Forelimb muscle (tissue), 1 donor: ENCODE measurements at regions not wholly inside any gene's neighbourhood (a gene's known extent, or its start where the extent isn't known, plus 50 kb on each side); places are given as distances from the start of the nearest gene placed in this dataset.

ENCODE experiments used
- DNase-seq: peaks from one replicate; pipeline ENCODE4 v3.0.0-alpha.2; 2013; ENCODE audit warnings: low read depth

- no peak for DNase-seq
Observed at GRCh38 chr3:144141496-144141895, 169.9 kb downstream of the DIPK2A start.

DNA sequence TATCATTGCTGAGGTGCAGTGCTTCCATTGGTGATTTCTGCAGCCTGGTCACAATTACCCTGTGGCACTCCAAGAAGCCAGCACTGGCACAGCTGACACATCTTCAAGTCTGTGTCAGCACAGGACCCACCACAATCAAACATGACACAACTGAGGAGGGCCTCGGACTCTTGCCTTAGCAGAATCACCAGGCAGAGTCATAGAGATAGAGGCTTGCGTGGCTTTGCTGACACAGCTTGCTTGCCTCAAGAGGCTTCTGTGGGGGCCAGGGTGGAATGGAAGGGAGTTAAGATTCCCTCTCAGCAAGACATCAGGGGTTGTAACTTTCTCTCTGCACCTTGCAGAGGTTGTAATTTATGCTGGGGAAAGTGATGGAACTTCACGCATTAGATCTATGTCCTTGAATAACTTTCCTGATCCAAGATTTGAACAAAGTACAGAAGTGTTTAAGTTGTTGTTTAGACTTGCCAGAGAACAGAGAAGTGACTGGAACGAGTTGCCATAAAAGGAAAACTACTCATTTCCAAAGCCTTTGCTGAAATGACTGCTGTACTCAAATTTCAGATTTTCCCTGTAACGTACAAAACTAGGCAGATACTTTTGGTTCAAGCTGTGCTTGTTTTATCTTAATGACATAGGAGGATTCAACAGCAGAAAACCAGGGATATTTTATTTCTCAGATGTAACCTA lies 170.7 kb downstream of the DIPK2A start:
- DNase-seq, result no peak

DNA sequence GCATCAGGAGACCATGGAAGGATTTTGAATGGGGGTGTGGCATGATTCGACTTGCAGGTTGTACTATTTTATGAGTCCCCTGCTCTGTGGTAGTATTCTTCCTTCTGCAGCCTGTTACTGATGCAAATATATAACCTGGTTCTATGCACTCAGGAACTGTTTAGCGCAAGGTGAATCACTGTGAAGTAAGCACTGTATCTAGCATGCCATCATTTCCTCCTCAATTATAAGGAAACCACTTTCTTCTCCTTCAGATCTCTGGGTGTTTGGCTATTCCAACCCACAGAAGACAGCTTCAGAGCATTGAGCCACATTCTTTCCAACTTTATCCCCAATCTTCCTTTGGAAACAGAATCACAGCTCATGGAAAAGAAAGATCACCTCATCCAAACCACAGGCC lies 176.7 kb downstream of the DIPK2A start:
- DNase-seq, result no peak

DNA sequence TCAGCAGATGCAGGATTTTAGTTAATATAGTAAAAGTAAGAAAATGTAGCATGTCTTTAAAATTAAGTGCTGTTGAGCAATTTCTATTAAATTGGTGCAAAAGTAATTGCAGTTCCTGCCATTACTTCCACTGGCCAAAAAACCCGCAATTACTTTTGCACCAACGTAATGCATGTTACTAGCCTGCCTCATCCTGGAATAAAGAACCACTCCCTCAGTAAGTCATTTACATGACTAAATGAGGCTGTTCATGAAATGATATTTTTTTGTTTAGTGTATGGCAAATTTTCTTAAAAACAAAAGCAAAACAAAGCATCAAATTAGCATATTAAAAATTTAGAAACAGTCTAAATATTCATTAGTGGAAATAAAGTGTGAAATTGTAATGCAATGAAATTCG lies 180.4 kb downstream of the DIPK2A start:
- no peak for DNase-seq

DNA sequence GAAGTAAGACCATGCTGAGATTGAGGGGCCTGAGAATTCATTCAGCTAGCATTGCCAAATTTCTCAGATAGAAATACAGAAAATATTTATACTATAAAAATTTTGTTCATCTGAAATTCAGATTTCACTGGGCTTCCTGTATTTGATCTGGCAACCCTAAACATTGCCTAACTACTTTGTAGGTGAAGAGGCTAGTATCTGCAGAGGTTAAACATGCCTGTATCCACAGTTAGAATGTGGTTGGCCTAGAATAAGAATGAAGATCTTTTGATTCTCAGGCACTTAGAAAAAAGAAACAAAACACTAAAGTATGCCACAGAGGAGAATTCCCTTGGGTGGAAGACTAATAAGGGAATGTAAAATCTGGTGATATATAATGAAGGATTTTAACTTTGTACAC lies 189.0 kb downstream of the DIPK2A start:
- no peak for DNase-seq

GRCh38 chr3:144162042-144162441 lies 190.4 kb downstream of the DIPK2A start:
- no peak for DNase-seq

- DNase-seq, result no peak
Observed at GRCh38 chr3:144164352-144164751, 192.7 kb downstream of the DIPK2A start.

DNA sequence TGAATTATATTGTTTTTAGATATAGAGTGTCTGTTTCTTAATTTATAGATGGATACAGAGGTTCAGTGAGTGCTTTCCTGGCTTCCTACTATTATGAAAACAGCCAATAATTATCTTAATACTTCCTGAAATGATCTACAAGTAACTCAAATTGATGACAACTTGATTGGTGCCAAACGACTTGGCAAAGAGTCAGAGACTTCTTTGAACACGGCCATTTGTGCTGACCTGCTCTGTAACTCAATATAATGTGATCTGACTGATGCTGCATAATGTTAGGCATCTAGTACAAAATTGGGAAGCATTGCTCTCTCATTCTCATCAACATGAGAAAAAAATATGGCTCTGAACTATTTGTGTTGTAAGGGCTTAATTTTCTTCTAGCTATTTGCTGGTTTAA lies 193.9 kb downstream of the DIPK2A start:
- DNase-seq, result no peak

GRCh38 chr3:144167634-144168033 lies 196.0 kb downstream of the DIPK2A start:
- DNase-seq, result no peak

DNA sequence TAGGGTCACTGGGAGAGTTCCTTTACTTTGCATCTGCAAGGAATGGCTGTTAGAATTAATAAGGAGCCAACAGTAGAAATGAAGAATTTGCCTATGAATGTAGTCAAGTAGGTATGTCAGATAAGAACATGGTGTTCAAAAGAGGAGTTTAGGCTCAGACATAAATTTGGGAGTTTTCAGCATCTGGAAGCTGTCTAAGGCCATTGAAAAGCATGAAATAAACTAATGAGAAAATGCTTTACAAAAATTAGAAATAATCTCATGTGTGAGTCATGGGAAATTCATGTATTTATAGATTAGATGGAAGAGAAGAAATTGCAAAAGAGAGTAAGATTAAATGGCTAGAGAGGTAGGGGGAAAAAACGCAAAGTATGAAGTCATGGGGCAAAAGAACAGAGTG lies 201.9 kb downstream of the DIPK2A start:
- no peak for DNase-seq

DNA sequence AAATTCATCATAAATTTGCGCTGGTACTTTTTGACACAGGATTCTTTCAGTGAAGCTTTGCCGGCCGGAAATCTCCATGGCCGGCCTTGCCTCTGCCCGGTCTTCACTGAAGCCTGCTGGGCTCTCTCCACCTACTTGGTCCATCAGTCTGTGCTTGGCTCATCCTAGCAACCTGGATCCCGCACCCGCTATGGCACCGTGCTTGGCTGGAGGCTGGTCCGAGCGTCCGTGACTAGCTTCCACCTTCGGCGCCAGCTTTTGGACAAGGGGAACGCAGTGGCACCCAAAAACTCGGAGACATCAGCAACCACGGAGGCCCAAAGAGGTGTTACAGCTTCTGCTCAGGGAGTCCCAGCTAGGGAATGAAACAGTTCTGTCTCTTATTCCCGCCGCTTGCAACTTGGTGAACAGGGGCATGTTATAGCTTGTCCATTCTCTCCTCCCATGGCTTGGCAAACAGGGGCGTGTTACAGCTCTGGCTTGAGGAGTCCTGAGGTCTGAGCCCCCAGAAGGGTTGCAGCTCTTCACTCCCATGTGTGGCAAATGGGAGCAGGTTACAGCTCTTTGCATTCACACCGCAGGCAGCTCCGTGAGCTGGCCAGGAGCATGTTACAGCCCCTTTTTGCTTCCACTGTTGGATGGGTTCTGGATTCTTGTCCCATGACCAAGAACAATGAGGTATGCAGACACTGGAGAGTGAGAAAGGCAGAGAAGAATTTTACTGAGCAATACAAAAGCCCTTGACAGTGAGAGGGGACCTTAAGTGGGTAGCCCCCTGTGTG lies 204.2 kb downstream of the DIPK2A start:
- DNase-seq, result no peak

DNA sequence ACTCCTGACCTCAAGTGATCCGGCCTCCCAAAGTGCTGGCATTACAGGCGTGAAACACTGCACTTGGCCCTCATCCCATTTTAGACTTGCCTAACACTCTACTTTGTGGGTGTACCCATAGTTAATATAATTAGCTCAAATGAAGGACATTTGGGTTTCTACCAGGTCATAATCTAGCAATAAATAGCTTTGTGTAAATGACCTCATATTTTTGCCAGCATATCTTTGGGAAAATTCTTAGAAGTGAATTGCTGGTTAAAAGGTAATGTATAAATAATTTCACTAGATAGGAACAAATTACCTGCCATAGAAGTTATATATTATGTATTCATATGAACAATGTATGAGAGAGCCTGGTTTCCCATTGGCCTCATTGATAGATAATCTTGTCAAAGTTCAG lies 206.0 kb downstream of the DIPK2A start:
- no peak for DNase-seq

- no peak for DNase-seq
Observed at GRCh38 chr3:144178607-144179006, 207.0 kb downstream of the DIPK2A start.

DNA sequence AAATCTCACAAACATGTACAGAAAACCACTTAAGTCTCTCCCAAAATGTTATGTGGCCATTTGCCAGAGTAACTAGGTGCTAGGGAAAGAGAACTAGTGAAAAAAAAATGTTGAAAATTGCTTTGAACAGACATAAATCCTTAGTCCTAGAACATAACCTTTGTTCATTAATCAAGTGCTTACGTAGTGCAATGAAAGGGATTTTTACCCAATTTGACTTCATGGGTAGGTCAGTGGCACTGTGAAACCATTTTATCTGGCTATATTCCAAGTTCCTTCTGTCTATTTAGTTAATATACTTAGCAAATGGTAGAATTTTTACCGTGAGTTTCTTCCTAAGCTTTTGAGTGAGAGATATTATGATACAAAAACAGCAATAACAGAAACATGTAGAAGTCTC lies 209.4 kb downstream of the DIPK2A start:
- no peak for DNase-seq

DNA sequence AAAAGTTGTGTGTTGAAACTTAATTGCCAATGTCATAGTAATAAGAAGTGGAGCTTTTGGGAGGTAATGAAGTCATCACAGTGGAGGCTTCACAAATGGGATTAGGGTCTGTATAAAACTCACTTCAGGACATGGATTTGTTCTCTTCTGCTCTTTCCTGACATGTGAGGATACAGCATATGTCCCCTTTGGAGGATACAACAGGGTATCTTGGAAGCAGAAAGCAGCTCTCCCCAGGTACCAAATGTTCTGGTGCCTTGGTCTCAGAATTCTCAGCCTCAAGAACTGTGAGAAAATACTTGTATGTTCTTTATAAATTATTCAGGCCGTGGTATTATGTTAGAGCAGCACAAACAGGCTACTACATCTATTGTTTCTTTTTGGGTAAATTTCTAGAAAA lies 210.9 kb downstream of the DIPK2A start:
- no peak for DNase-seq

GRCh38 chr3:144185276-144185675 lies 213.7 kb downstream of the DIPK2A start:
- DNase-seq, result no peak

- no peak for DNase-seq
Observed at GRCh38 chr3:144187531-144188210, 216.0 kb downstream of the DIPK2A start.

DNA sequence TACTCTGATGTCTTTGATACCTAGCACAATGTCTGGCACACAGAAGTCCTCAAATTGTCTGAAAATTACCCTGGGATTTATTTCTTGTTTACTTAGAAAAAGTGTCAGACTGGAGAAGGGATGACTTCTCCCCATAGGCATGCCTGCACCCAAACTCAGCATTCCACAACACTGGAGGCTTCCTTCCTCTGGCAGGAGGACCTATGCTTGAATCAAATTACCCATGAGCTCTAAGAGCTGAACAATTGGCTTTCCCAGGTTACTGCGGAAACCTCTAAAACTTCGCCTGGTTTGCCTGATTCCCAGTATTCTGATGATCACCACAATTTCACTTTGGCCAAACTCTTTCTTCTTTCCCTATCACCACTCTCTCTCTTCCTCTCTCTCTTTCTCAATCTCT lies 217.4 kb downstream of the DIPK2A start:
- DNase-seq, result no peak

DNA sequence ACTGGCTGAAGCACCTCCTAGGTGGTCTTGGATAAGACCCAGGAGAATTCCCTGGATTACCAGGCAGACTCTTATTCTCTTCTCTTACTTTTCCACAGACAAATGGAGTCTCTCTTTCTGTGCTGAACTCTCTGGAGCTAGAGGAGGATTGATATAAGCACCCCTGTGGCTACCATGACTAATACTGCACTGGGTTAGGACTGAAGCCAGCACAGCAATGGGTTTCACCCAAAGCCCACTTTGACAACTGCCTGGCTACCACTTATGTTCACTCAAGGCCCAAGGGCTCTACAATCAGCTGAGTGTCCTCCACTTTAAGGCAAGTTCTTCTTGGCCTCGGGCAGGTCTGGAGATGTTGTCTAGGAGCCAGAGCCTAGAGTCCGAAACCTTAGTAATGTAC lies 225.5 kb downstream of the DIPK2A start:
- no peak for DNase-seq

- DNase-seq, result no peak
Observed at GRCh38 chr3:144197582-144197981, 226.0 kb downstream of the DIPK2A start.

- no peak for DNase-seq
Observed at GRCh38 chr3:144200004-144200403, 228.4 kb downstream of the DIPK2A start.

DNA sequence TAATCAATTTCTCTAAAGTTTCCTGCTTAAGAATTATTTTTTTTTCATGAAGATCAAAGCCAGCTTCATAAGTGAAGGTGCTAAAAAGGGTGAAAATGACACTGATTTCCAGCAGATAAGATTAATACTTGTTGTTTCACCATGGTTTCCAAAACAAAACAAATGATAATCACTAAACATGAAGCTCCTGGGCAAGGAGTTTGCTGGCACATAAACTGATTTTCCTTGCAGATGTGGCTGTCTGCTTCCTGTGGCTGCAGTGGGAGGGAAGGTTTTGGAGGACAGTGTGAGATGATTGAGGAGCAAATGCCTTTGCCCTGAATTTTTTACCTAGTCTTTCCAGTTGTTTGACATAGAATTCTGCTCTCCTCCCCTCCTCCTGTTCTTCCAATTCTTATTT lies 228.8 kb downstream of the DIPK2A start:
- peak; percentile 8 for DNase-seq

GRCh38 chr3:144221761-144222160 lies 250.1 kb downstream of the DIPK2A start:
- no peak for DNase-seq
